ENCODE measurements at regions not wholly inside any gene's neighbourhood (a gene's known extent, or its start where the extent isn't known, plus 50 kb on each side); places are given as distances from the start of the nearest gene placed in this dataset.

DNA sequence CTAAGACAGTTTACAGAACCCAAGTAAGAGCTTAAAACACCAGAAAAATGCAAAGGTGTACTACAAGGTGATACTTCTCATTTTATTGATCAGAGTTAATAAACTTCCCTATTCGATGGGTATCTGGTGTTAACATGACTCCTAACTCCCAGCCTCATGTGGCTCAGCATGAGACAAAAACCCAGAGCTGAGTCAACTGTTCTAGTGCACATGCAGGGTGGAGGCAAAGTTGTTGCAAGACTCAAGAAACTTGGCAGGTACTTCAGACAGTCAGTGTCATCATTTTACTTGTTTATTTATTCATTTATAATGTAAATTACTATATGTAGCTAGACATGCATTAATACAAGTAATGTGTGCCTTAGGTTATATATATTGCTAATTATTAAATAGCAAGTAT lies 216.6 kb upstream of the DSEL start:
- ATAC-seq (ENCODE audit: low read depth), result peak; percentile 64
- H3K27me3 ChIP-seq (ENCODE audit: insufficient read depth, poor library complexity, severe bottlenecking), result no peaks in the 10 kb centered on the region
- no peak for TF ChIP-seq CTCF (IDR thresholded peaks at IDR 0.05; ENCODE audit: poor library complexity, severe bottlenecking)
- H3K4me3 ChIP-seq (ENCODE audit: severe bottlenecking), result no peak overlapping the region
- H3K36me3 ChIP-seq (ENCODE audit: low read depth), result no peaks in the 10 kb centered on the region
- H3K4me1 ChIP-seq (ENCODE audit: insufficient read depth, poor library complexity, severe bottlenecking), result peaks cover 45% of the 10 kb centered on the region
- no peak for DNase-seq (ENCODE audit: low spot score)
- peak overlapping the region; percentile 87 for H3K27ac ChIP-seq (ENCODE audit: poor library complexity, severe bottlenecking)
- H3K9me3 ChIP-seq (ENCODE audit: severe bottlenecking), result no peaks in the 10 kb centered on the region

DNA sequence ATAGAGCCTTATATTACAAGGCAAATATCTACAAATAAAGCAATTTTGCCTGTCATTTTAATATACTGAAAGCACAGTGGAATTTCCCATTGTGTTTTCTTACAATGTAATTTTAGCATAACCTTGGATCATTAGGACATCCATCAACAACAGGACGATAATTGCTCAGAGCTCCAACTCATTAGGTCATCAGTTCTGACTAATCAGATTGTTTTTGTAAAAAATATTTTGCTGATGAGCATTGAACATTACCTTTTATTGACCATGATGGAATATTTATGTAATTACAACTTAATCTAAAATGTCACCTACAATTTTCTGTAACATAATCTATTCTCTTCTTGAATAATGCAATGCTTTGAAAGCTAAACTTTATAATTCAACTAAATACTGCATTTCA lies 215.3 kb upstream of the DSEL start:
- peak; percentile 50 for ATAC-seq (ENCODE audit: low read depth)
- DNase-seq (ENCODE audit: low spot score), result no peak
- Histone ChIP-seq H3K36me3 (ENCODE audit: low read depth) (no peaks in the 10 kb centered on the region), H3K27ac (ENCODE audit: poor library complexity, severe bottlenecking) (peak overlapping the region; percentile 87), H3K9me3 (ENCODE audit: severe bottlenecking) (no peaks in the 10 kb centered on the region), H3K4me3 (ENCODE audit: severe bottlenecking) (no peak overlapping the region), H3K27me3 (ENCODE audit: insufficient read depth, poor library complexity, severe bottlenecking) (no peaks in the 10 kb centered on the region), H3K4me1 (ENCODE audit: insufficient read depth, poor library complexity, severe bottlenecking) (peaks cover 48% of the 10 kb centered on the region)
- TF ChIP-seq CTCF (IDR thresholded peaks at IDR 0.05; ENCODE audit: poor library complexity, severe bottlenecking), result no peak

DNA sequence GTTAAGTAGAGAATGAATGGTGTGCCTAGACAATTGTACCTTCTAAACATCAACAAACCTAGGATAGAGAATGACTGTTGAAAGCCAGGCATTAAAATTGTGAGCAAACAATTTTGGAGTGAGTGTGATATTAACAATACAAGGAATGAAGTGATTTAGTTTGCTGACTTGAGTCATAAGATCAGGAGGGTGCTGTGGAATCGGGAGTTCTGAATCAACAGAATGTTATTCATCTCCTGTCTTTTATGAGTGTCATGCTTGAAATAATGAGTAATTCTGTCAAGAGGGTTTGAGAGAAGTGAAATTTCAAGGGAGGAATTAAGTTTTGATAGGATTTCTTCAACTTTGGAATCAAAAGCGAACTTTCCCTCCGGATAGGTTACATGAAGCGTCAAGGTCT lies 214.4 kb upstream of the DSEL start:
- DNase-seq (ENCODE audit: low spot score) (no peak), ATAC-seq (ENCODE audit: low read depth) (peak; percentile 90)
- Histone ChIP-seq H3K4me3 (ENCODE audit: severe bottlenecking) (no peak overlapping the region), H3K4me1 (ENCODE audit: insufficient read depth, poor library complexity, severe bottlenecking) (peaks cover 48% of the 10 kb centered on the region), H3K27me3 (ENCODE audit: insufficient read depth, poor library complexity, severe bottlenecking) (no peaks in the 10 kb centered on the region), H3K9me3 (ENCODE audit: severe bottlenecking) (no peaks in the 10 kb centered on the region), H3K27ac (ENCODE audit: poor library complexity, severe bottlenecking) (peak overlapping the region; percentile 87), H3K36me3 (ENCODE audit: low read depth) (no peaks in the 10 kb centered on the region)
- no peak for TF ChIP-seq CTCF (IDR thresholded peaks at IDR 0.05; ENCODE audit: poor library complexity, severe bottlenecking)

- H3K36me3 ChIP-seq (ENCODE audit: low read depth), result no peaks in the 10 kb centered on the region
- no peak for ATAC-seq (ENCODE audit: low read depth)
Observed at GRCh38 chr18:67728364-67728763, 211.8 kb upstream of the DSEL start.

More at GRCh38 chr18:67728364-67728763, 211.8 kb upstream of the DSEL start:
- Histone ChIP-seq H3K4me1 (ENCODE audit: insufficient read depth, poor library complexity, severe bottlenecking) (peaks cover 44% of the 10 kb centered on the region), H3K4me3 (ENCODE audit: severe bottlenecking) (no peak overlapping the region), H3K27me3 (ENCODE audit: insufficient read depth, poor library complexity, severe bottlenecking) (no peaks in the 10 kb centered on the region), H3K27ac (ENCODE audit: poor library complexity, severe bottlenecking) (peak overlapping the region; percentile 87), H3K9me3 (ENCODE audit: severe bottlenecking) (peaks cover 3% of the 10 kb centered on the region)
- DNase-seq (ENCODE audit: low spot score), result no peak
- no peak for TF ChIP-seq CTCF (IDR thresholded peaks at IDR 0.05; ENCODE audit: poor library complexity, severe bottlenecking)

All from RWPE2 (cell line).